Keratinocyte (primary cell): ENCODE measurements at regions not wholly inside any gene's neighbourhood (a gene's known extent, or its start where the extent isn't known, plus 50 kb on each side); places are given as distances from the start of the nearest gene placed in this dataset.

Source experiments
- DNase-seq: peaks from one replicate; pipeline ENCODE4 v3.0.0-alpha.2; 2011; ENCODE audit warnings: low read depth, missing footprints, low spot score
- FAIRE-seq: peaks from 2 replicates; lab custom pipeline; 2011; peaks lifted over from hg19 to GRCh38; lab: Jason Lieb, UNC
- H2AFZ ChIP-seq: 2 replicates; pipeline ENCODE4 v1.6.0; 2012; ENCODE audit warnings: low read length, control low read depth, inconsistent platforms; ENCODE audit not compliant: control insufficient read depth
- H3K27ac ChIP-seq: 2 replicates; pipeline ENCODE4 v1.5.1; 2011; ENCODE audit warnings: low read length; ENCODE audit not compliant: control insufficient read depth, insufficient read depth
- H3K27me3 ChIP-seq: 3 replicates; pipeline ENCODE4 v1.6.0; 2011; ENCODE audit warnings: low read length; ENCODE audit not compliant: control insufficient read depth, insufficient read depth; ENCODE audit errors: extremely low read depth
- H3K36me3 ChIP-seq, 2 experiments: 2 replicates in 1 of 2; 3 replicates in 1 of 2; pipeline ENCODE4 v1.5.1; 2011; ENCODE audit warnings: low read length in 2 of 2, mild to moderate bottlenecking in 1 of 2; ENCODE audit not compliant: control insufficient read depth in 2 of 2, insufficient read depth in 2 of 2; ENCODE audit errors: extremely low read depth in 1 of 2
- H3K4me1 ChIP-seq: 3 replicates; pipeline ENCODE4 v1.5.1; 2011; ENCODE audit warnings: low read length; ENCODE audit not compliant: control insufficient read depth, insufficient read depth; ENCODE audit errors: extremely low read depth
- H3K4me2 ChIP-seq: 3 replicates; pipeline ENCODE4 v1.6.0; 2011; ENCODE audit warnings: low read depth, low read length; ENCODE audit not compliant: control insufficient read depth, insufficient read depth; ENCODE audit errors: extremely low read depth
- H3K4me3 ChIP-seq, 3 experiments: fragments of 200-600 bp in 1 of 3; sonication (generic) in 1 of 3; 2 replicates in 2 of 3; 3 replicates in 1 of 3; pipeline ENCODE4 v1.5.1; 2011 to 2016; ENCODE audit warnings: low read length in 3 of 3, mild to moderate bottlenecking in 3 of 3, control low read depth in 2 of 3, inconsistent platforms in 1 of 3, low read depth in 1 of 3, mixed read lengths in 1 of 3, mixed run types in 1 of 3, moderate library complexity in 1 of 3; ENCODE audit not compliant: control insufficient read depth in 2 of 3, insufficient read depth in 2 of 3; ENCODE audit errors: extremely low read depth in 1 of 3
- H3K79me2 ChIP-seq: 2 replicates; pipeline ENCODE4 v1.6.0; 2012; ENCODE audit warnings: low read length; ENCODE audit not compliant: control insufficient read depth, insufficient read depth
- H3K9ac ChIP-seq: 3 replicates; pipeline ENCODE4 v1.6.0; 2011; ENCODE audit warnings: low read length; ENCODE audit not compliant: control insufficient read depth, insufficient read depth; ENCODE audit errors: extremely low read depth
- H3K9me1 ChIP-seq: 3 replicates; pipeline ENCODE4 v1.6.0; 2011; ENCODE audit warnings: low read length; ENCODE audit not compliant: control insufficient read depth, insufficient read depth; ENCODE audit errors: extremely low read depth
- H3K9me3 ChIP-seq: 2 replicates; pipeline ENCODE4 v1.5.1; 2012; ENCODE audit warnings: low read depth, low read length; ENCODE audit not compliant: control insufficient read depth
- H4K20me1 ChIP-seq: 3 replicates; pipeline ENCODE4 v1.6.0; 2011; ENCODE audit warnings: low read length; ENCODE audit not compliant: control insufficient read depth, insufficient read depth; ENCODE audit errors: extremely low read depth
- EZH2 ChIP-seq: IDR thresholded peaks from one replicate; pipeline ENCODE4 v1.6.1; 2012; ENCODE audit warnings: inconsistent platforms, mild to moderate bottlenecking, low read length, moderate library complexity
- dilution Hi-C: fragments of 300-500 bp; cut with MboI; formaldehyde crosslinking; loops from one replicate; pipeline ENCODE4 v1.7.0; 2020; ENCODE audit warnings: low sequenced_read_pairs; ENCODE audit not compliant: extremely low pct_ligation_motif_present
- TF ChIP-seq, protein P1 (sequence below), 3 experiments: IDR thresholded peaks in 1 of 3; conservative IDR thresholded peaks in 1 of 3; optimal IDR thresholded peaks in 1 of 3; 2 replicates in 2 of 3; 3 replicates in 1 of 3; pipeline versions ENCODE3 to v1.5.1; 2011; ENCODE audit warnings: low read length in 3 of 3, mild to moderate bottlenecking in 3 of 3, moderate library complexity in 2 of 3, control low read depth in 1 of 3, inconsistent platforms in 1 of 3; ENCODE audit not compliant: insufficient read depth in 2 of 3; ENCODE audit errors: extremely low read depth in 1 of 3

DNA sequence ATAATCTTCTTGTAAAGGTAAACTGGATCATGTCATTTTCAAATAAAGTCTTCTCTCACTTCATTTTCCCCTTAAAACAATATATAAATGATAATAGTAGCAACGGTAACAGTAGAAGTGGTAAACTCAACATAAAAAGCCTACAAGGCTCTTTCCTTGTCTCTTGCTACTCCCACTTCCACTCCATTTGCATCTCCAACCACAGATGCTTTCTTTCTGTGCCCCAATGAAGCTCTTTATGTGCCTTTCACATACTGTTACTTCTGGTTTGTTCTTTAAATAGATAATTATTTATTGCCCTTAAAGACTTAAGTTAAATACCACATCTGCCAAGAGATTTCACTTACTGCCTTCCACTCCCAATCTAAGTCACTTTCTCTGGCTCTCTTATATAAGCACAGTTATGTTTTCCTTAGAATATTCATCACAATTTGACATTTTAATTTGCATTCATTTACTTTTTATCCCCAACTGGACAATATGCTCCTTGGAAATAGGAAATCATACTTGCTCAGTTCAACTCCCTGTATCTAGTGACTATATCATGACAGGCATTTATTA lies 149.9 kb downstream of the CRPPA start:
- TF ChIP-seq, protein P1, sequence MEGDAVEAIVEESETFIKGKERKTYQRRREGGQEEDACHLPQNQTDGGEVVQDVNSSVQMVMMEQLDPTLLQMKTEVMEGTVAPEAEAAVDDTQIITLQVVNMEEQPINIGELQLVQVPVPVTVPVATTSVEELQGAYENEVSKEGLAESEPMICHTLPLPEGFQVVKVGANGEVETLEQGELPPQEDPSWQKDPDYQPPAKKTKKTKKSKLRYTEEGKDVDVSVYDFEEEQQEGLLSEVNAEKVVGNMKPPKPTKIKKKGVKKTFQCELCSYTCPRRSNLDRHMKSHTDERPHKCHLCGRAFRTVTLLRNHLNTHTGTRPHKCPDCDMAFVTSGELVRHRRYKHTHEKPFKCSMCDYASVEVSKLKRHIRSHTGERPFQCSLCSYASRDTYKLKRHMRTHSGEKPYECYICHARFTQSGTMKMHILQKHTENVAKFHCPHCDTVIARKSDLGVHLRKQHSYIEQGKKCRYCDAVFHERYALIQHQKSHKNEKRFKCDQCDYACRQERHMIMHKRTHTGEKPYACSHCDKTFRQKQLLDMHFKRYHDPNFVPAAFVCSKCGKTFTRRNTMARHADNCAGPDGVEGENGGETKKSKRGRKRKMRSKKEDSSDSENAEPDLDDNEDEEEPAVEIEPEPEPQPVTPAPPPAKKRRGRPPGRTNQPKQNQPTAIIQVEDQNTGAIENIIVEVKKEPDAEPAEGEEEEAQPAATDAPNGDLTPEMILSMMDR (optimal IDR thresholded peaks at IDR 0.05 in 1 of 3, IDR thresholded peaks at IDR 0.05 in 1 of 3, conservative IDR thresholded peaks at IDR 0.05 in 1 of 3; ENCODE audit: extremely low read depth in 1 of 3, insufficient read depth in 2 of 3, low read length in 3 of 3): no peak
- Histone ChIP-seq H3K4me2 (no peak overlapping the region), H3K27me3 (no peaks in the 10 kb centered on the region), H3K9me1 (no peaks in the 10 kb centered on the region), H2AFZ (no peak overlapping the region), H3K4me3 (no peak overlapping the region), H3K4me1 (peaks cover 5% of the 10 kb centered on the region), H3K9me3 (no peaks in the 10 kb centered on the region), H4K20me1 (no peaks in the 10 kb centered on the region), H3K79me2 (no peaks in the 10 kb centered on the region), H3K36me3 (no peaks in the 10 kb centered on the region), H3K9ac (no peak overlapping the region), H3K27ac (no peak overlapping the region)
- FAIRE-seq: no peak
- dilution Hi-C loops: no loop called here
- DNase-seq: no peak

DNA sequence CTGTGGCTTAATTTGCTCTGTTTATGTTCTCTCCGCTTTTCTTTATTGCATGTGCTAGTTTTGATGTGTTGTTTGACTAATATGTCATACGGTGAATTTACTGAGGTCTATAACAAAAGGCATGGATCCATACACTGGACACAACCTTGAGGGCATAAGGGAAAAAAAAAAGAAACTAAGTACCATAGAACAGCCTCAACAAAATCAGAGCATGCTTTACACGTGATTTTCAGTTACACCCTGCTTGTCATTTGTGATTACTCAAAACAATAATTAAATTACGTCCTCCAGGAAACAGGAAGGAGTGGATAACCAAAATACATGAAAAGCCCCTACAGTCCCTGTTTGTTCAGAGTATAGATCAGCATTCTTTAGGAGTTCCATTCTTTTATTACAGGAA lies 150.5 kb downstream of the CRPPA start:
- dilution Hi-C loops: no loop called here
- no peak overlapping the region for H3K4me3 ChIP-seq
- peaks cover 5% of the 10 kb centered on the region for H3K4me1 ChIP-seq
- H3K9me3 ChIP-seq: no peaks in the 10 kb centered on the region
- no peak for FAIRE-seq
- TF ChIP-seq EZH2: no peak
- TF ChIP-seq, protein P1 (optimal IDR thresholded peaks at IDR 0.05 in 1 of 3, IDR thresholded peaks at IDR 0.05 in 1 of 3, conservative IDR thresholded peaks at IDR 0.05 in 1 of 3; ENCODE audit: extremely low read depth in 1 of 3, insufficient read depth in 2 of 3, low read length in 3 of 3): no peak
- H3K9me1 ChIP-seq: no peaks in the 10 kb centered on the region
- H3K79me2 ChIP-seq: no peaks in the 10 kb centered on the region
- no peak overlapping the region for H3K4me2 ChIP-seq
- no peak overlapping the region for H2AFZ ChIP-seq
- H4K20me1 ChIP-seq: no peaks in the 10 kb centered on the region
- no peaks in the 10 kb centered on the region for H3K27me3 ChIP-seq
- H3K36me3 ChIP-seq: no peaks in the 10 kb centered on the region
- H3K9ac ChIP-seq: no peak overlapping the region
- H3K27ac ChIP-seq: no peak overlapping the region
- DNase-seq: no peak
